ENCODE measurements at regions not wholly inside any gene's neighbourhood (a gene's known extent, or its start where the extent isn't known, plus 50 kb on each side); places are given as distances from the start of the nearest gene placed in this dataset.

- TF ChIP-seq, protein P1, sequence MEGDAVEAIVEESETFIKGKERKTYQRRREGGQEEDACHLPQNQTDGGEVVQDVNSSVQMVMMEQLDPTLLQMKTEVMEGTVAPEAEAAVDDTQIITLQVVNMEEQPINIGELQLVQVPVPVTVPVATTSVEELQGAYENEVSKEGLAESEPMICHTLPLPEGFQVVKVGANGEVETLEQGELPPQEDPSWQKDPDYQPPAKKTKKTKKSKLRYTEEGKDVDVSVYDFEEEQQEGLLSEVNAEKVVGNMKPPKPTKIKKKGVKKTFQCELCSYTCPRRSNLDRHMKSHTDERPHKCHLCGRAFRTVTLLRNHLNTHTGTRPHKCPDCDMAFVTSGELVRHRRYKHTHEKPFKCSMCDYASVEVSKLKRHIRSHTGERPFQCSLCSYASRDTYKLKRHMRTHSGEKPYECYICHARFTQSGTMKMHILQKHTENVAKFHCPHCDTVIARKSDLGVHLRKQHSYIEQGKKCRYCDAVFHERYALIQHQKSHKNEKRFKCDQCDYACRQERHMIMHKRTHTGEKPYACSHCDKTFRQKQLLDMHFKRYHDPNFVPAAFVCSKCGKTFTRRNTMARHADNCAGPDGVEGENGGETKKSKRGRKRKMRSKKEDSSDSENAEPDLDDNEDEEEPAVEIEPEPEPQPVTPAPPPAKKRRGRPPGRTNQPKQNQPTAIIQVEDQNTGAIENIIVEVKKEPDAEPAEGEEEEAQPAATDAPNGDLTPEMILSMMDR (IDR thresholded peaks at IDR 0.05), result no peak
- no peak for TF ChIP-seq POLR2A (IDR thresholded peaks at IDR 0.05)
Measured at GRCh38 chr14:105841022-105842009, 314.9 kb downstream of the TMEM121 start.
